WTC11 (cell line): ENCODE measurements at regions not wholly inside any gene's neighbourhood (a gene's known extent, or its start where the extent isn't known, plus 50 kb on each side); places are given as distances from the start of the nearest gene placed in this dataset.

Experiments used
- ATAC-seq: fragments of 200-7000 bp; cut with Tn5 transposase; 2 replicates; pipeline ENCODE4 v1.10.0; 2021; ENCODE audit warnings: mild to moderate bottlenecking, moderate library complexity
- CTCF ChIA-PET: fragments of 300-600 bp; sonication (Branson Sonifier 250); formaldehyde crosslinking; loops from one replicate; lab custom pipeline; 2021; ENCODE audit warnings: antibody characterized with exemption; lab: Charles Lee
- POLR2A ChIA-PET: fragments of 350-600 bp; sonication (Branson Sonifier 250); formaldehyde crosslinking; loops from one replicate; lab custom pipeline; 2021; ENCODE audit warnings: antibody characterized with exemption; lab: Charles Lee
- DNase-seq: peaks from one replicate; pipeline ENCODE4 v3.0.0; 2021; ENCODE audit warnings: low spot score
- H3K27ac Mint-ChIP-seq: 2 replicates; pipeline ENCODE4 v1.8.0; 2021; ENCODE audit warnings: mixed read lengths
- H3K27me3 Mint-ChIP-seq: 2 replicates; pipeline ENCODE4 v1.8.0; 2021; ENCODE audit warnings: low read depth, mild to moderate bottlenecking, moderate library complexity, mixed read lengths
- H3K36me3 Mint-ChIP-seq: 2 replicates; pipeline ENCODE4 v1.8.0; 2021; ENCODE audit warnings: mixed read lengths
- H3K4me1 Mint-ChIP-seq: 2 replicates; pipeline ENCODE4 v1.8.0; 2022; ENCODE audit warnings: mixed read lengths
- H3K4me3 Mint-ChIP-seq: 2 replicates; pipeline ENCODE4 v1.8.0; 2021; ENCODE audit warnings: mild to moderate bottlenecking, moderate library complexity, mixed read lengths
- H3K9me3 Mint-ChIP-seq: 2 replicates; pipeline ENCODE4 v1.8.0; 2021; ENCODE audit warnings: mixed read lengths
- AFF4 ChIP-seq: sonication (generic); formaldehyde crosslinking; IDR thresholded peaks from 2 replicates; pipeline ENCODE4 v1.8.1; 2023; ENCODE audit warnings: mild to moderate bottlenecking, missing genetic modification reagents, borderline replicate concordance
- ATF6 ChIP-seq: sonication (generic); formaldehyde crosslinking; IDR thresholded peaks from 2 replicates; pipeline ENCODE4 v1.8.1; 2023; ENCODE audit warnings: mild to moderate bottlenecking, missing genetic modification reagents
- CBFB ChIP-seq: sonication (generic); formaldehyde crosslinking; IDR thresholded peaks from 2 replicates; pipeline ENCODE4 v1.8.1; 2022; ENCODE audit warnings: mild to moderate bottlenecking, low read depth, missing genetic modification reagents
- CREB1 ChIP-seq: sonication (generic); formaldehyde crosslinking; IDR thresholded peaks from 2 replicates; pipeline ENCODE4 v1.8.0; 2023; ENCODE audit warnings: mild to moderate bottlenecking, missing genetic modification reagents
- E2F1 ChIP-seq: sonication (generic); formaldehyde crosslinking; IDR thresholded peaks from 2 replicates; pipeline ENCODE4 v1.8.0; 2022; ENCODE audit warnings: mild to moderate bottlenecking, missing genetic modification reagents
- ETV6 ChIP-seq: sonication (generic); formaldehyde crosslinking; IDR thresholded peaks from 2 replicates; pipeline ENCODE4 v1.8.1; 2022; ENCODE audit warnings: mild to moderate bottlenecking, missing genetic modification reagents
- FOXP4 ChIP-seq: sonication (generic); formaldehyde crosslinking; IDR thresholded peaks from 2 replicates; pipeline ENCODE4 v1.8.0; 2022; ENCODE audit warnings: mild to moderate bottlenecking, missing genetic modification reagents
- GABPB1 ChIP-seq: sonication (generic); formaldehyde crosslinking; IDR thresholded peaks from 2 replicates; pipeline ENCODE4 v1.8.1; 2023; ENCODE audit warnings: mild to moderate bottlenecking, missing genetic modification reagents
- MYBL2 ChIP-seq: sonication (generic); formaldehyde crosslinking; IDR thresholded peaks from 2 replicates; pipeline ENCODE4 v1.8.1; 2023; ENCODE audit warnings: mild to moderate bottlenecking, moderate library complexity, missing genetic modification reagents
- NFE2L1 ChIP-seq: sonication (generic); formaldehyde crosslinking; IDR thresholded peaks from 2 replicates; pipeline ENCODE4 v1.8.1; 2023; ENCODE audit warnings: missing genetic modification reagents
- SP1 ChIP-seq: sonication (generic); formaldehyde crosslinking; conservative IDR thresholded peaks from 2 replicates; pipeline ENCODE4 v1.8.1; 2022; ENCODE audit warnings: missing genetic modification reagents
- USF1 ChIP-seq: sonication (generic); formaldehyde crosslinking; IDR thresholded peaks from 2 replicates; pipeline ENCODE4 v1.8.0; 2022; ENCODE audit warnings: mild to moderate bottlenecking, missing genetic modification reagents
- ZNF396 ChIP-seq: fragments of 250-450 bp; sonication (Bioruptor Pico); IDR thresholded peaks from 2 replicates; pipeline ENCODE4 v1.8.0; 2021; ENCODE audit warnings: mild to moderate bottlenecking, moderate library complexity, borderline replicate concordance
- ZSCAN18 ChIP-seq: fragments of 250-450 bp; sonication (Bioruptor Pico); IDR thresholded peaks from 2 replicates; pipeline ENCODE4 v2.1.2; 2022; ENCODE audit warnings: mild to moderate bottlenecking, moderate library complexity
- TF ChIP-seq, protein P1 (sequence below): sonication (generic); formaldehyde crosslinking; IDR thresholded peaks from 2 replicates; pipeline ENCODE4 v1.8.1; 2023; ENCODE audit warnings: mild to moderate bottlenecking, moderate library complexity, missing genetic modification reagents
- TF ChIP-seq, protein P2 (sequence below): sonication (generic); formaldehyde crosslinking; IDR thresholded peaks from 2 replicates; pipeline ENCODE4 v1.8.1; 2022; ENCODE audit warnings: low read depth, missing genetic modification reagents, borderline replicate concordance
- TF ChIP-seq, protein P3 (sequence below): sonication (generic); formaldehyde crosslinking; IDR thresholded peaks from 2 replicates; pipeline ENCODE4 v1.8.1; 2023; ENCODE audit warnings: mild to moderate bottlenecking, missing genetic modification reagents, moderate library complexity
- TF ChIP-seq, protein P4 (sequence below): sonication (generic); formaldehyde crosslinking; IDR thresholded peaks from 2 replicates; pipeline ENCODE4 v1.8.1; 2023; ENCODE audit warnings: mild to moderate bottlenecking, missing genetic modification reagents

GRCh38 chr1:10957133-10957532, 55.3 kb upstream of the TARDBP start (continued):
- TF ChIP-seq, protein P1, sequence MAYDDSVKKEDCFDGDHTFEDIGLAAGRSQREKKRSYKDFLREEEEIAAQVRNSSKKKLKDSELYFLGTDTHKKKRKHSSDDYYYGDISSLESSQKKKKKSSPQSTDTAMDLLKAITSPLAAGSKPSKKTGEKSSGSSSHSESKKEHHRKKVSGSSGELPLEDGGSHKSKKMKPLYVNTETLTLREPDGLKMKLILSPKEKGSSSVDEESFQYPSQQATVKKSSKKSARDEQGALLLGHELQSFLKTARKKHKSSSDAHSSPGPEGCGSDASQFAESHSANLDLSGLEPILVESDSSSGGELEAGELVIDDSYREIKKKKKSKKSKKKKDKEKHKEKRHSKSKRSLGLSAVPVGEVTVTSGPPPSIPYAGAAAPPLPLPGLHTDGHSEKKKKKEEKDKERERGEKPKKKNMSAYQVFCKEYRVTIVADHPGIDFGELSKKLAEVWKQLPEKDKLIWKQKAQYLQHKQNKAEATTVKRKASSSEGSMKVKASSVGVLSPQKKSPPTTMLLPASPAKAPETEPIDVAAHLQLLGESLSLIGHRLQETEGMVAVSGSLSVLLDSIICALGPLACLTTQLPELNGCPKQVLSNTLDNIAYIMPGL (CRISPR knock-in tag): no peak
- TF ChIP-seq, protein P2, sequence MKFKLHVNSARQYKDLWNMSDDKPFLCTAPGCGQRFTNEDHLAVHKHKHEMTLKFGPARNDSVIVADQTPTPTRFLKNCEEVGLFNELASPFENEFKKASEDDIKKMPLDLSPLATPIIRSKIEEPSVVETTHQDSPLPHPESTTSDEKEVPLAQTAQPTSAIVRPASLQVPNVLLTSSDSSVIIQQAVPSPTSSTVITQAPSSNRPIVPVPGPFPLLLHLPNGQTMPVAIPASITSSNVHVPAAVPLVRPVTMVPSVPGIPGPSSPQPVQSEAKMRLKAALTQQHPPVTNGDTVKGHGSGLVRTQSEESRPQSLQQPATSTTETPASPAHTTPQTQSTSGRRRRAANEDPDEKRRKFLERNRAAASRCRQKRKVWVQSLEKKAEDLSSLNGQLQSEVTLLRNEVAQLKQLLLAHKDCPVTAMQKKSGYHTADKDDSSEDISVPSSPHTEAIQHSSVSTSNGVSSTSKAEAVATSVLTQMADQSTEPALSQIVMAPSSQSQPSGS (CRISPR knock-in tag): no peak
- no peak for TF ChIP-seq SP1
- no peak for TF ChIP-seq E2F1 (CRISPR knock-in tag)
- TF ChIP-seq, protein P3, sequence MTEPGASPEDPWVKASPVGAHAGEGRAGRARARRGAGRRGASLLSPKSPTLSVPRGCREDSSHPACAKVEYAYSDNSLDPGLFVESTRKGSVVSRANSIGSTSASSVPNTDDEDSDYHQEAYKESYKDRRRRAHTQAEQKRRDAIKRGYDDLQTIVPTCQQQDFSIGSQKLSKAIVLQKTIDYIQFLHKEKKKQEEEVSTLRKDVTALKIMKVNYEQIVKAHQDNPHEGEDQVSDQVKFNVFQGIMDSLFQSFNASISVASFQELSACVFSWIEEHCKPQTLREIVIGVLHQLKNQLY (CRISPR knock-in tag): no peak
- TF ChIP-seq MYBL2: no peak
- no peak for TF ChIP-seq NFE2L1 (CRISPR knock-in tag)
- TF ChIP-seq USF1 (CRISPR knock-in tag): no peak
- no peak for TF ChIP-seq ZSCAN18 (CRISPR knock-in tag)
- TF ChIP-seq CREB1 (CRISPR knock-in tag): no peak
- no peak for TF ChIP-seq GABPB1 (CRISPR knock-in tag)

DNA sequence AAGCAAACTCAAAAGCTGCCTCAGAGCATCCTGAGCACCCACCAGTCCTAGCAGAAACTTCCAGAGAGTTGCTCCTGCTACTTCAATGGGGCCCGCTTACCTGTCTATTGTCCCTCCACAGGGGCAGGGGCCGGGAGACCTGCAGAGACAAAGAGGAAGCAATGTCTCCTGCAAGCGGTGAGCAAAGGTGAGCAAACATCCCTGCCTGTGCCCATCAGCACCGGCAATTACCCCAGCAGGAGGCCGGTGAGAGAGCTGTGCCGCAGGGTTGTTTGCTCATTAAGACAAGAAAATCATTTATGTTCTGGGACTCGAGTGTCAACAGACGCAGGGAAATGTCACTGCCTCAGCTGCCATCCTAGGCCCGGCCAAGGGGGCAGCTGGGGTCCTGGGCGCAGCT, 53.8 kb upstream of the TARDBP start:
- POLR2A ChIA-PET: interaction anchor here (0.5 to 1.4 kb wide), 2 partner anchors 21 to 29 kb away, joined by 3 read pairs; no protein-coding TSS in a partner anchor
- ATAC-seq: peak; percentile 72
- TF ChIP-seq, protein P4, sequence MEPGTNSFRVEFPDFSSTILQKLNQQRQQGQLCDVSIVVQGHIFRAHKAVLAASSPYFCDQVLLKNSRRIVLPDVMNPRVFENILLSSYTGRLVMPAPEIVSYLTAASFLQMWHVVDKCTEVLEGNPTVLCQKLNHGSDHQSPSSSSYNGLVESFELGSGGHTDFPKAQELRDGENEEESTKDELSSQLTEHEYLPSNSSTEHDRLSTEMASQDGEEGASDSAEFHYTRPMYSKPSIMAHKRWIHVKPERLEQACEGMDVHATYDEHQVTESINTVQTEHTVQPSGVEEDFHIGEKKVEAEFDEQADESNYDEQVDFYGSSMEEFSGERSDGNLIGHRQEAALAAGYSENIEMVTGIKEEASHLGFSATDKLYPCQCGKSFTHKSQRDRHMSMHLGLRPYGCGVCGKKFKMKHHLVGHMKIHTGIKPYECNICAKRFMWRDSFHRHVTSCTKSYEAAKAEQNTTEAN (CRISPR knock-in tag): no peak
- TF ChIP-seq FOXP4 (CRISPR knock-in tag) (peak; percentile 58; the same call in 1 of the 2 replicates), CBFB (CRISPR knock-in tag) (no peak), ZNF396 (CRISPR knock-in tag) (no peak), AFF4 (no peak), ATF6 (CRISPR knock-in tag) (no peak), ETV6 (CRISPR knock-in tag) (0 out of 2 replicates have a peak, but pooled peaks have one; percentile 25)
- TF ChIP-seq, protein P3 (CRISPR knock-in tag): no peak

More for the DNA sequence above, 53.8 kb upstream of the TARDBP start:
- CTCF ChIA-PET: interaction anchor here (1.2 to 2.0 kb wide), 4 partner anchors 17 to 208 kb away, joined by 3 to 6 read pairs (median 4); no protein-coding TSS in a partner anchor
- no peak overlapping the region; the same call in 1 of the 2 replicates for H3K27ac Mint-ChIP-seq
- no peaks in the 10 kb centered on the region for H3K36me3 Mint-ChIP-seq
- peaks cover 48% of the 10 kb centered on the region for H3K27me3 Mint-ChIP-seq
- H3K4me1 Mint-ChIP-seq: peaks cover 46% of the 10 kb centered on the region
- peak; percentile 61 for DNase-seq
- H3K9me3 Mint-ChIP-seq: no peaks in the 10 kb centered on the region
- no peak overlapping the region; the same call in 1 of the 2 replicates for H3K4me3 Mint-ChIP-seq
